B cell (primary cell): ENCODE measurements at regions not wholly inside any gene's neighbourhood (a gene's known extent, or its start where the extent isn't known, plus 50 kb on each side); places are given as distances from the start of the nearest gene placed in this dataset.

Experiments used
- ATAC-seq: fragments of 200-7000 bp; cut with Tn5 transposase; one replicate; pipeline ENCODE4 v1.10.0; 2021; ENCODE audit warnings: low read depth, mild to moderate bottlenecking, moderate number of reproducible peaks, moderate library complexity
- CTCF ChIA-PET: fragments of 350-600 bp; sonication (Branson Sonifier 250); formaldehyde crosslinking; loops from one replicate; lab custom pipeline; 2021; ENCODE audit warnings: antibody characterized with exemption, inconsistent platforms; lab: Charles Lee
- POLR2A ChIA-PET: fragments of 350-600 bp; sonication (Branson Sonifier 250); formaldehyde crosslinking; loops from one replicate; lab custom pipeline; 2021; ENCODE audit warnings: antibody characterized with exemption; lab: Charles Lee
- DNase-seq: peaks from one replicate; pipeline ENCODE4 v3.0.0; 2013
- H2AFZ ChIP-seq: 2 replicates; pipeline ENCODE4 v1.6.1; 2012; ENCODE audit warnings: mild to moderate bottlenecking, low read depth, low read length; ENCODE audit not compliant: insufficient read depth, poor library complexity, severe bottlenecking
- H3K27ac ChIP-seq, 2 donors: 1 replicate in 1 of 2; 2 replicates in 1 of 2; pipeline ENCODE4 v1.5.1; 2012 to 2013; ENCODE audit warnings: low read length in 2 of 2, mild to moderate bottlenecking in 2 of 2, moderate library complexity in 1 of 2
- H3K27me3 ChIP-seq, 4 experiments: fragments of 200-600 bp in 1 of 4; sonication (generic) in 1 of 4; replicated peaks in 1 of 4; 1 replicate in 2 of 4; 2 replicates in 2 of 4; pipeline versions ENCODE4 v1.6.1 to v1.7.0; 2013 to 2016; ENCODE audit warnings: low read length in 3 of 4, mild to moderate bottlenecking in 2 of 4, mixed read lengths in 1 of 4, moderate library complexity in 1 of 4; ENCODE audit not compliant: insufficient read depth in 4 of 4, control insufficient read depth in 3 of 4; ENCODE audit errors: control extremely low read depth in 1 of 4
- H3K36me3 ChIP-seq, 2 experiments: replicated peaks in 1 of 2; 1 replicate in 1 of 2; 2 replicates in 1 of 2; pipeline versions ENCODE4 v1.6.1 to v1.7.1; 2013; ENCODE audit warnings: low read length in 1 of 2; ENCODE audit not compliant: insufficient read depth in 2 of 2, control insufficient read depth in 1 of 2; ENCODE audit errors: control extremely low read depth in 1 of 2, extremely low read depth in 1 of 2
- H3K4me1 ChIP-seq, 2 donors: fragments of 200-600 bp in 1 of 2; sonication (generic) in 1 of 2; 1 replicate in 1 of 2; 2 replicates in 1 of 2; pipeline versions ENCODE4 v1.5.1 to v1.6.1; 2013 to 2017; ENCODE audit warnings: low read length in 2 of 2; ENCODE audit not compliant: control insufficient read depth in 2 of 2, insufficient read depth in 2 of 2
- H3K4me2 ChIP-seq: replicated peaks from 2 replicates; pipeline ENCODE3; 2012; ENCODE audit warnings: mild to moderate bottlenecking, low read depth, low read length; ENCODE audit not compliant: poor library complexity, severe bottlenecking
- H3K4me3 ChIP-seq, 5 experiments: fragments of 200-600 bp in 1 of 5; sonication (generic) in 1 of 5; 1 replicate in 3 of 5; 2 replicates in 2 of 5; pipeline versions ENCODE4 v1.5.1 to v1.7.0; 2011 to 2016; ENCODE audit warnings: low read length in 4 of 5, mild to moderate bottlenecking in 4 of 5, low read depth in 2 of 5, control low read depth in 1 of 5, moderate library complexity in 1 of 5; ENCODE audit not compliant: insufficient read depth in 1 of 5; ENCODE audit errors: control extremely low read depth in 1 of 5, extremely low read depth in 1 of 5
- H3K79me2 ChIP-seq: fragments of 200-600 bp; sonication (generic); one replicate; pipeline ENCODE4 v1.6.0; 2016; ENCODE audit warnings: low read length; ENCODE audit not compliant: control insufficient read depth, insufficient read depth
- H3K9ac ChIP-seq: fragments of 200-600 bp; sonication (generic); 2 replicates; pipeline ENCODE4 v1.6.1; 2017; ENCODE audit warnings: mild to moderate bottlenecking, low read length, moderate library complexity
- H3K9me3 ChIP-seq, 3 donors: one replicate each; pipeline versions ENCODE4 v1.6.1 to v1.7.1; 2013; ENCODE audit warnings: low read length in 2 of 3; ENCODE audit not compliant: control insufficient read depth in 2 of 3, insufficient read depth in 1 of 3; ENCODE audit errors: control extremely low read depth in 1 of 3
- H4K20me1 ChIP-seq: 2 replicates; pipeline ENCODE4 v1.6.0; 2012; ENCODE audit warnings: mild to moderate bottlenecking, low read length; ENCODE audit not compliant: insufficient read depth, control insufficient read depth, poor library complexity, severe bottlenecking
- H3K27ac Mint-ChIP-seq: one replicate; pipeline ENCODE4 v1.8.0; 2021; ENCODE audit warnings: mixed read lengths
- H3K27me3 Mint-ChIP-seq: one replicate; pipeline ENCODE4 v1.8.0; 2021; ENCODE audit warnings: mixed read lengths
- H3K4me1 Mint-ChIP-seq: one replicate; pipeline ENCODE4 v1.8.0; 2021; ENCODE audit warnings: mixed read lengths
- H3K4me3 Mint-ChIP-seq: one replicate; pipeline ENCODE4 v1.8.0; 2021; ENCODE audit warnings: mixed read lengths
- H3K9me3 Mint-ChIP-seq: one replicate; pipeline ENCODE4 v1.8.0; 2022; ENCODE audit warnings: mixed read lengths; ENCODE audit not compliant: insufficient read depth
- CTCF ChIP-seq: fragments of 200-600 bp; IDR thresholded peaks from one replicate; pipeline ENCODE4 v1.8.0; 2022; ENCODE audit warnings: antibody characterized with exemption, mild to moderate bottlenecking
- EZH2 ChIP-seq: IDR thresholded peaks from 2 replicates; pipeline ENCODE4 v1.6.1; 2012; ENCODE audit warnings: borderline replicate concordance, low read depth, mild to moderate bottlenecking, moderate library complexity, low read length; ENCODE audit not compliant: insufficient read depth, poor library complexity, severe bottlenecking
- WGBS: methylation state at CpG from one replicate; pipeline ENCODE4 v1.1.5; 2013; ENCODE audit warnings: missing lambda C conversion rate; ENCODE audit not compliant: insufficient coverage; 5-methylcytosine and 5-hydroxymethylcytosine counted together
- intact Hi-C: fragments of 100-400 bp; cut with micrococcal nuclease; formaldehyde crosslinking; loops from one replicate; pipeline ENCODE4 v1.10.0; 2022

- no peak overlapping the region for H3K9ac ChIP-seq
- no peak overlapping the region for H3K4me2 ChIP-seq
- H3K27ac Mint-ChIP-seq = no peak overlapping the region
- no peaks in the 10 kb centered on the region for H3K27me3 Mint-ChIP-seq
- ATAC-seq (no peak), DNase-seq (no peak)
- no peak overlapping the region for H3K4me3 Mint-ChIP-seq
- peaks cover 5% of the 10 kb centered on the region for H3K9me3 Mint-ChIP-seq
- no peaks in the 10 kb centered on the region for H3K27me3 ChIP-seq
- intact Hi-C loops = no loop called here
- POLR2A ChIA-PET = no interaction called here
- TF ChIP-seq EZH2 (no peak), CTCF (no peak)
- no peak overlapping the region for H3K4me3 ChIP-seq
- no peak overlapping the region for H3K27ac ChIP-seq
- no peaks in the 10 kb centered on the region for H4K20me1 ChIP-seq
- no peaks in the 10 kb centered on the region for H3K79me2 ChIP-seq
- H3K9me3 ChIP-seq = peaks cover 0 to 5% (median 1%) of the 10 kb centered on the region in 3 donors
- no peaks in the 10 kb centered on the region for H3K4me1 ChIP-seq
- whole genome bisulfite sequencing = 83% methylated on average over 1 of the region's 1 CpG
- CTCF ChIA-PET = no interaction called here
- no peaks in the 10 kb centered on the region for H3K36me3 ChIP-seq
- H2AFZ ChIP-seq = no peak overlapping the region
- no peaks in the 10 kb centered on the region for H3K4me1 Mint-ChIP-seq
These were observed 1216.0 kb upstream of the PIK3C3 start for GRCh38 chr18:40739029-40739428.

DNA sequence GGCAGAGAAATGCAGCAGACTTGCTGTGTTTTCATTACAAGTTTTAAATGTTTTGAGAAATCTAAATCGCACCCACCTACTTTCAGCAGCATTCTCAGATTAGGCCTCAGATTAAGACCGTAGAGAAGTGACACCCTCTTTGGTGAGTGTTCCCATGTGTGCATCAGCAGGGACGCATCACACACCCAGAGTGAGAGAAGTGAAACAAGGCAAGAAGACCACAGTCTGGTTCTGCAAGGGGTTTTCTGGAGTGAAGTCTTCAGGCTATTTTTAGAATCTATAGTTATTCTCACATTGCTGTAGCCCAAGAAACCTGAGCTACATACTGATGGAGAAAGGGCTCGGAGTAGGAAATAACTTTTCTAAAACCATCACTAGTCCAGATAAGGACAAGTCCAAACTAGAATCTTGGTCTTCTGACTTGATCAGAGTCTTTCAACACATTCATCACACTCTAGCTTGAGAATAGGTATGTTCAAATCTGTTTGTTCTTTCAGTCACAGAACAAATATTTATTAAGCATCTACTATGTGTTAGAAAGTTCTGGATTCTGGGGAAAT lies 1216.6 kb upstream of the PIK3C3 start:
- H3K27ac ChIP-seq = no peak overlapping the region
- Mint-ChIP-seq H3K9me3 (peaks cover 5% of the 10 kb centered on the region), H3K4me3 (no peak overlapping the region), H3K27ac (no peak overlapping the region), H3K27me3 (no peaks in the 10 kb centered on the region), H3K4me1 (no peaks in the 10 kb centered on the region)
- H3K9ac ChIP-seq = no peak overlapping the region
- H3K4me3 ChIP-seq = no peak overlapping the region
- ChIA-PET POLR2A (no interaction called here), CTCF (no interaction called here)
- no peak overlapping the region for H3K4me2 ChIP-seq
- H3K36me3 ChIP-seq = no peaks in the 10 kb centered on the region
- 80% methylated on average over 2 of the region's 4 CpGs for WGBS
- peaks cover 0 to 1% (median 0%) of the 10 kb centered on the region in 3 donors for H3K9me3 ChIP-seq
- TF ChIP-seq EZH2 (no peak), CTCF (no peak)
- no peaks in the 10 kb centered on the region for H3K79me2 ChIP-seq
- H2AFZ ChIP-seq = no peak overlapping the region
- no peaks in the 10 kb centered on the region for H3K27me3 ChIP-seq
- H3K4me1 ChIP-seq = no peaks in the 10 kb centered on the region
- no peaks in the 10 kb centered on the region for H4K20me1 ChIP-seq
- ATAC-seq (no peak), DNase-seq (no peak)
- intact Hi-C loops = no loop called here
